ENCODE measurements at regions not wholly inside any gene's neighbourhood (a gene's known extent, or its start where the extent isn't known, plus 50 kb on each side); places are given as distances from the start of the nearest gene placed in this dataset.
"Not testable (repeated sequence)": the region's sequence is repeated elsewhere in the genome, so short reads cannot be mapped to it uniquely, and the experiment has no call there.

DNA sequence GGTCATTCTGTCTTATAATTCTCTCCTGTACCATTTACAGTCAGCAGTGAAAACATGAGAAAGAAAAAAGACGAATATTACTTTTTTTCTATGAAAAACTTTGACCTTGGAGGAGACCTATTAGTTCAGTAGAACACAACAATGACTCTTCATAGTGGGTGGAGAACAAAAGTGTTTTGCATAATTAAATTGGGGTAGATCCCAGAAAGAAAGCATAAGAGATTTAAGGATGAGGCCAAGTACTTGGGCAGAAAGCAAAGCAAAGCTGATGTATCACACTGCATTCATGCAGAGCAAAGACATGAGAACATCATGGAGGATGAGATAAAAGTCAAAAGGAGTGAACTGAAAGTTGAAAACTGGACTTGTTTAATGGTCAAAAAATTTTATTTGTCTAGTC, 1273.4 kb downstream of the ROBO2 start:
- no peak for DNase-seq (ENCODE audit: low read depth)

DNA sequence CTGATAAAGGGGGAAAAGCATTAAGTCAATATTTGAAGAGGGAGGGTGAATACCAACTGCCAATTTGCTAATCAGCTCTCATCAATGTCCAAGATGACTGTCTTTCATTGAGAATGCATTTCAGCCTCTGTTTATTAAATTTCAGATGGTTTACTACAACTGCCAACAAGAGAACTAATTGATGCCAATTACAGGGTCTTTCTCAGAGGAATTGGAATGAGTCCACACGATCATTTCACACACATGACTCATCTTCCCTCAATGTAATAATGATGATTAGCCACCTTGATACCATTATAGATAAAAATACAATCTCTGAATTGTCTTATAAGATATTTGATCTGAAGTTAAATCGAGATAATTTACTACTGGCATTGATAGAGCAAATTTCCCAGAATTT, 1274.4 kb downstream of the ROBO2 start:
- no peak for DNase-seq (ENCODE audit: low read depth)

DNA sequence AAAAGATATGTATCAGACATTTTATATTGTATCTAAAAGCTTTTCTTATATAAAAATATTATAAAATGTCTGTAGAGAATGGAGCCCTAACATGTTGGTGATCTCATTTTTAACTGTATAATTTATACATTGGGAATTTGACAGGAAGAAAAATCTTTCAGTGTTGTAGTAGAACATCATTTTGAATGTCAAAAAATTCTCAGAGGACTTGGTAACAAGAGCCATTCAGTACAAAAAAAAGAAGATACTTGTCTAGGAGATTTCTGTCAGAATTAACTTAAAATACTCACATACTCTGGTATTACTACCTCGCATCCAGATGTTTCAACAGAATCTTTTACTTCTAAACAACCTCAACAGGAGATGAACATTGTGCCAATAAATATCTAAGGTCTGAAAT, 1277.9 kb downstream of the ROBO2 start:
- no peak for DNase-seq (ENCODE audit: low read depth)

DNA sequence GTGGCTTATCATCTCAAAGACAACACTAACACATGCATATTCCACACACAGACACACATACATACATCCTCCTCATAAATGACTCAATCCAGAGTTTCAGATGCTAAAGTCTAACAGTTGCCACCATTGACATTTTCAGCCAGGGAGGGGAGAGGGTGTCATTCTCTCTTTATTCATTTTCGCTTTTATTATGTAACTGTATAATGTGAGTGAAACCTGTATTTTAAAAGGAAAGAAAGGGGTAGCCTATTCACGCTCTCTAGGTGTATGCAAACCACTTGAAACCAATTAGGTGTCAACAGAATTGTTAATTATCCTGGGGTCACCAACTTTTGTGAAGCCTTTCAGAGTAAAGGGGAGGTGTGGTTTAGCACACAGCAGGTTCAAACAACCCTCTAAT, 1282.9 kb downstream of the ROBO2 start:
- DNase-seq (ENCODE audit: low read depth): no peak

- peak; percentile 19 for DNase-seq (ENCODE audit: low read depth)
Measured at GRCh38 chr3:78337801-78338211, 1297.9 kb downstream of the ROBO2 start.

GRCh38 chr3:78338405-78338804, 1298.5 kb downstream of the ROBO2 start:
- no peak for DNase-seq (ENCODE audit: low read depth)

DNA sequence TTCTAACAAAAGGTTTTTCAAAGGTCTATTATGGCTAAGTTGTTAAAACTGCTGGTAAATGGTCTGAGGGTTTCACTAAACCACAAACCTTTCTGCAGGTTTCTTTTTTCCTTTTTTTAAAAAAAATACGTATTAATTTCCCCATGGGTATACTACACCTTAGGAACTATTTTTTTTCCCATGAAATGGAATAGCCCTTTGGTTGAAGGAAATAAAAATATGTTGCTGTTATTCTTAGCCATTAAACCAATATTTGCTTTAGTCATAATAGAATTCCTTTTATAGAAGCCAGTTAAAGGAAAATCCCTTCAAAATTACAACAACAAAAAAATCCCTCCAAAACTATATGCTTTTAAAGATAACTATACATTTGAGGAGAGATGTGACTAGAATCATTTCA, 1303.3 kb downstream of the ROBO2 start:
- no peak for DNase-seq (ENCODE audit: low read depth)

DNA sequence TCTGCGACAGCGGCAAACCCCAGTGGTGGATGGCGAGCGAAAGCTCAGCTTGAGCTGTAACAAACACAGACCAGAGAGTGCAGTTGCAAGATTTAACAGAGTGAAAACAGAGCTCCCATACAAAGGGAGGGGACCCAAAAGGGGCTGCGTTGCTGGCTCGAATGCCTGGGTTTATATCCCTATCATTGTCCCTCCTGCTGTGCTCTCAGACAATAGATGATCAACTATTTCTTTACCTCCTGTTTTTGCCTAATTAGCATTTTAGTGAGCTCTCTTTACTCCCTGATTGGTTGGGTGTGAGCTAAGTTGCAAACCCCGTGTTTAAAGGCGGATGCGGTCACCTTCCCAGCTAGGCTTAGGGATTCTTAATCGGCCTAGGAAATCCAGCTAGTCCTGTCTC, 1304.4 kb downstream of the ROBO2 start:
- not testable (repeated sequence) for DNase-seq (ENCODE audit: low read depth)

DNA sequence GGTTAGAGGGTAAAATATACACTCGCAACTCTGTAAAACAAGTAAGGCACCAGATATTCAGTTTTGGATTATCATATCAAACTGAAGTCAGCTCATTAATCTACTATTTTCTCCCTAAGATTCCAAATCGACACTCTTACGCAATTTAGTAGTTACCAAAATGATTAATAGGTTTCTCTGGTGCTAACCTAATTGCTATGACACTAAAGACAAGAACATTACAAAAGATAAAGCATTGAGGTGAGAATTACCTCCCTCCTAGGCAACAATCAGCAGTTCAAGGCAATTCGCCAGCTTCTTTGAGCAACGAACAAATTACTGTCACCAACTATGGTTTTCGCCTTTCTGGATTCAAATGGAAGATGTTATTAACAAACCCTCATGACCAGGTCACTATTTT, 1305.0 kb downstream of the ROBO2 start:
- no peak for DNase-seq (ENCODE audit: low read depth)

GRCh38 chr3:78347176-78347575, 1307.3 kb downstream of the ROBO2 start:
- no peak for DNase-seq (ENCODE audit: low read depth)

- no peak for DNase-seq (ENCODE audit: low read depth)
Measured at GRCh38 chr3:78348664-78349063, 1308.8 kb downstream of the ROBO2 start.

DNA sequence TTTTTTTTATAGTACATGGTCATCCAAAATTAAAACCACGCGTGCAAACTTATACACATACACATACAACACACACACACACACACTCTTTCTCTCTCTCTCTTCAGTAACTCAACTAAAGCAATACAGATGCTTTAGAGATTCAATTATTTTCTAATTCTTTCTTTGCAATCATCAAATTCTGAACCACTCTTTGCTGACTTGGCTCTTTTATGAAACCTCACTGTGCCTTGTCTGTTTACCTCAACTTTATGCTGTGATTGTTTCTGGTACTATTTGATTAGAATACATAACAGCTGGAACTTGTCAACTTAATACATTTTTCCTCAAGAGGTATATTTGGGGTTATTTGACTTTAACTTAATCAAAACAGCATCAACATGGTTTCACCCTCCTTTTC, 1309.7 kb downstream of the ROBO2 start:
- DNase-seq (ENCODE audit: low read depth): no peak

- DNase-seq (ENCODE audit: low read depth): no peak
Measured at GRCh38 chr3:78351334-78351733, 1311.4 kb downstream of the ROBO2 start.

DNA sequence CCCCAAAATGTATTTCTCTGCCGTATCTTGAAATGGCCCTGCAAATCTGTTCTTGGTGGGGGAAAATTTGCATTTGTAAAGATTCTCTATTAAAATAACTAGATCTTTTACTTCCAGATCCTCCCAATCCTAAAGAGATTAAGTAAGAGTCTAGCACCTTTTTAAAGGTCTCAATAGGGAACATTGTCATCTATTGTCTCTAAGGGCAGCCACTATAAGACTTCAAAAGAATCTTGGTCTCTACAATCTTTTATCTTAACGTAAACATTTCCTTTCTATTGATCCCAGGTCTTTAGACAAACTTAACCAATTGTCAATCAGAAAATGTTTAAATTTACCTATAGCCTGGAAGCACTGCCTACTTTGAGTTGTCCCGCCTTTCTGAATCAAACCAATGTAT, 1313.3 kb downstream of the ROBO2 start:
- DNase-seq (ENCODE audit: low read depth): no peak

DNA sequence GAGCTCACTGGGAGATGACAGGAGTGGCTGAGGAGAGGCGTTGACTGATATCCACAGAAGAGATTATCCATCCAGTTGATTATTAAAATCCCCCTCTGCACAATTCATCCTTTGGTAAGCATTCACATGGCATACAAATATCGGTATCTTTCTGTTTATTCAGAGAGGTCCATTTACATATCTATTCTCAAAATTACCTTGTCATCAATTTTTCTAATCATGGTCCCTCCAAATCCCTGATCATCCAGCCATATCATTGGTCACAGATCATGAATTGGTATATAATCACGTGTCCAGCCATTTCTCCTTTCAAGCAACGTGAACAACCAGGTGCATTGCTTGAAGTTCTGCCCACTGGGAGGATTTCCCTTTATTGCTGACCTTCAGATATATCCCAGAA, 1321.0 kb downstream of the ROBO2 start:
- DNase-seq (ENCODE audit: low read depth): no peak

DNA sequence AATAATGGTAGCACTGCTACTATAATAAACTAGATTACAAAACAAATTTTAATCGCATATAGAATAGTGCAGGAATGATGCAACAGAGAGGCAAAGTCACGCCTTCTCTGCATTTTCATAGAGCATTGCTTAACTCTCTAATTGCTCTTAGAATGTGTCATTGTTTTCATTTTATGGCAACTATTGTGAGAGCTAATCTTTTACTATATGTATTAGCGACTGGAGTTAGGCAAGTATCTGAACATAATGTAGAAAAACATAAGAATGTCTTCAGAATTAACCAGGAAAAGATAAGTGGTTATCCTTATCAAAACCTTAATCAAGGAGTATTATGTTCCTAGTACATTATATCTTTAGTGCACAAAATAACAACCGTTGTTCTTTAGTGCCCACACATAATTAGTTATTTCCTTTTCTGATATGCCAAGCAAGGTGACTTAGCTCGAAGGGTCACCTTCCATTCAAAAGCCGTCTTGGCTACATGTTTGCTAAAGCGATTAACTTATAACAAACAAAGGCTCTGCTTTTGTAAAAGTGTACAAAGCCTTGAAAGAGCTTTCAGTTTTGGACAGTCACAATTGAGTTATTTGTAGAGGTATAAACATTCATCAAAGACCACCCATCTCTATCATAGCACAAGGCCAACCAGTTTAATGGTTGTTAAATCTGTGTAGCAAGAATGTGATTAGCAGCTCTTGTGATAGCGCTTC, 1328.9 kb downstream of the ROBO2 start:
- peak; percentile 47 for DNase-seq (ENCODE audit: low read depth)

DNA sequence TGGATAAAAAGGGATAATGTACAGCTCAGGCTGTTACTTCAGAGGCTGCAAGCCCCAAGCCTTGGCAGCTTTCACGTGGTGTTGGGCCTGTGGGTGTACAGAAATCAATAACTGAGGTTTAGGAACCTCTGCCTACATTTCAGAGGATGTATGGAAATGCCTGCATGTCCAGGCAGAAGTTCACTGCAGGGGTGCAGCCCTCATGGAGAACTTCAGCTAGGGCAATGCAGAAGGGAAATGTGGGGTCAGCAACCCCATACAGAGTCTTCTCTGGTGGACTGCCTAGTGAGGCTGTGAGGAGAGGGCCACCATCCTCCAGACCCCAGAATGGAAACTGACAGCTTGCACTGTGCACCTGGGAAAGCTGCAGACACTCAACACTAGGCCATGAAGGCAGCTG, 1350.3 kb downstream of the ROBO2 start:
- DNase-seq (ENCODE audit: low read depth): no peak

GRCh38 chr3:78398401-78398800, 1358.5 kb downstream of the ROBO2 start:
- DNase-seq (ENCODE audit: low read depth): peak; percentile 41

DNA sequence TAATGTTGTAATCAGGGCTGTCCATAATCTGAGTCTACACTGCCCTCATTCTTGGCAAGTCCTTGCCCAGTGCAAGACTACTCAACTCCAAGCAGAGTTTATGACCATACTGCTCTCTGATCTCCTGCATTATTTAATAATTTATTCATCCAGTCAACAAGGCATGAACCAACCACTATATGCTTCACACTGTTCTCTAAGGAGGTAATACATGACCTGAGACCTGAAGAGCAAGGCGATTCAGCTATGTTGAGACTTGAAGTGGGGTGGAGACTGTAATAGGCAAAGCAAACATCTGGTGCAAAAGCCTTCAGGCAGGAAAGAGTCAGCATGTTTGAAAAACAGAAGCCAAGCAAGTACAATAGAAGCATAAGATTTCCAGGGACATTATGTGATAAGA, 1362.8 kb downstream of the ROBO2 start:
- DNase-seq (ENCODE audit: low read depth): peak; percentile 25

DNA sequence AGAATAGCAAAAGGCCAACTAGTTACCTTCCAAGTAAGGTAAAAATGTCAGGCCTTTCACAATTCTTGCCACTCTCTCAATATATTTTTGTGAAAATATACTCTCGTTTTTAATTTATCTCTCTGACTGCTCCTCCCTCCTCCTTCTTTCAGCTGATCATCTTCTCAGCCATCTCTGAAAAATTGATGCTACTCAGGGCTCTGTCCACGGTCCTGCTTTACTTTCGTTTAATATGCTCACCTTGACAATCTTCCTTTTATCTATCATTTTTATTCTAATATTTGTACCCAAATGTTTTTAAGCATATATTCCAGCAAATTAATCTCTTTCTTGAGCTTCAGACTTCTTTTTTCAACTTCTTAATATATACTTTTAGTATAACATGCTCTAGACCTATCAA, 1362.1 kb downstream of the ROBO1 start:
- no peak for DNase-seq (ENCODE audit: low read depth)

- DNase-seq (ENCODE audit: low read depth): no peak
Measured at GRCh38 chr3:78406396-78406795, 1361.4 kb downstream of the ROBO1 start.

GRCh38 chr3:78410077-78410476, 1357.7 kb downstream of the ROBO1 start:
- DNase-seq (ENCODE audit: low read depth): no peak

GRCh38 chr3:78414261-78414660, 1353.5 kb downstream of the ROBO1 start:
- peak; percentile 90 for DNase-seq (ENCODE audit: low read depth)

- DNase-seq (ENCODE audit: low read depth): no peak
Measured at GRCh38 chr3:78420611-78421010, 1347.2 kb downstream of the ROBO1 start.
